Colonic mucosa (tissue), 4 donors: ENCODE measurements at regions not wholly inside any gene's neighbourhood (a gene's known extent, or its start where the extent isn't known, plus 50 kb on each side); places are given as distances from the start of the nearest gene placed in this dataset.
"Not testable (repeated sequence)": the region's sequence is repeated elsewhere in the genome, so short reads cannot be mapped to it uniquely, and the experiment has no call there.

Experiments
- DNase-seq: peaks from one replicate; pipeline ENCODE4 v3.0.0-alpha.2; 2020
- H3K27ac ChIP-seq: fragments of 200-600 bp; one replicate; pipeline ENCODE4 v1.8.0; 2021
- H3K27me3 ChIP-seq: fragments of 200-600 bp; one replicate; pipeline ENCODE4 v1.8.0; 2021
- H3K36me3 ChIP-seq: fragments of 200-600 bp; one replicate; pipeline ENCODE4 v1.8.0; 2021
- H3K4me1 ChIP-seq: fragments of 200-600 bp; one replicate; pipeline ENCODE4 v1.8.0; 2021; ENCODE audit warnings: mild to moderate bottlenecking
- H3K4me3 ChIP-seq: fragments of 200-600 bp; one replicate; pipeline ENCODE4 v1.8.0; 2021
- H3K9ac ChIP-seq, 2 donors: one replicate each; pipeline ENCODE4 v1.7.0; 2013; ENCODE audit warnings: control low read depth in 2 of 2, low read depth in 2 of 2, low read length in 2 of 2
- H3K9me3 ChIP-seq: fragments of 200-600 bp; one replicate; pipeline ENCODE4 v1.8.0; 2021
- intact Hi-C: fragments of 100-400 bp; cut with DNase I; formaldehyde crosslinking; loops from one replicate; pipeline ENCODE4 v1.14.1; 2022
- TF ChIP-seq, protein P1 (sequence below): fragments of 200-600 bp; IDR thresholded peaks from one replicate; pipeline ENCODE4 v1.8.0; 2022; ENCODE audit warnings: antibody characterized with exemption, mild to moderate bottlenecking
- donor health status: healthy.
- donor health status: DM: no; HTN: no; CAD: no.
- donor health status: DM: no; HTN: no; CAD: no.

- no peak overlapping the region for H3K4me3 ChIP-seq
- no peaks in the 10 kb centered on the region for H3K4me1 ChIP-seq
- intact Hi-C loops = no loop called here
- H3K27me3 ChIP-seq = no peaks in the 10 kb centered on the region
- no peak overlapping the region for H3K27ac ChIP-seq
- no peak overlapping the region for H3K9ac ChIP-seq
- TF ChIP-seq, protein P1, sequence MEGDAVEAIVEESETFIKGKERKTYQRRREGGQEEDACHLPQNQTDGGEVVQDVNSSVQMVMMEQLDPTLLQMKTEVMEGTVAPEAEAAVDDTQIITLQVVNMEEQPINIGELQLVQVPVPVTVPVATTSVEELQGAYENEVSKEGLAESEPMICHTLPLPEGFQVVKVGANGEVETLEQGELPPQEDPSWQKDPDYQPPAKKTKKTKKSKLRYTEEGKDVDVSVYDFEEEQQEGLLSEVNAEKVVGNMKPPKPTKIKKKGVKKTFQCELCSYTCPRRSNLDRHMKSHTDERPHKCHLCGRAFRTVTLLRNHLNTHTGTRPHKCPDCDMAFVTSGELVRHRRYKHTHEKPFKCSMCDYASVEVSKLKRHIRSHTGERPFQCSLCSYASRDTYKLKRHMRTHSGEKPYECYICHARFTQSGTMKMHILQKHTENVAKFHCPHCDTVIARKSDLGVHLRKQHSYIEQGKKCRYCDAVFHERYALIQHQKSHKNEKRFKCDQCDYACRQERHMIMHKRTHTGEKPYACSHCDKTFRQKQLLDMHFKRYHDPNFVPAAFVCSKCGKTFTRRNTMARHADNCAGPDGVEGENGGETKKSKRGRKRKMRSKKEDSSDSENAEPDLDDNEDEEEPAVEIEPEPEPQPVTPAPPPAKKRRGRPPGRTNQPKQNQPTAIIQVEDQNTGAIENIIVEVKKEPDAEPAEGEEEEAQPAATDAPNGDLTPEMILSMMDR = no peak
- H3K36me3 ChIP-seq = no peaks in the 10 kb centered on the region
- DNase-seq = no peak
- H3K9me3 ChIP-seq = no peaks in the 10 kb centered on the region
Measured at GRCh38 chr20:53767206-53767930, 173.7 kb upstream of the ZNF217 start.

GRCh38 chr20:53764415-53764800 lies 170.8 kb upstream of the ZNF217 start:
- H3K9me3 ChIP-seq = no peaks in the 10 kb centered on the region
- H3K4me3 ChIP-seq = no peak overlapping the region
- H3K36me3 ChIP-seq = no peaks in the 10 kb centered on the region
- peak overlapping the region in 1 of 2 donors; percentile 72 for H3K9ac ChIP-seq
- no peaks in the 10 kb centered on the region for H3K4me1 ChIP-seq
- no peaks in the 10 kb centered on the region for H3K27me3 ChIP-seq
- intact Hi-C loops = no loop called here
- H3K27ac ChIP-seq = peak overlapping the region; percentile 52
- TF ChIP-seq, protein P1 = no peak
- DNase-seq = no peak

DNA sequence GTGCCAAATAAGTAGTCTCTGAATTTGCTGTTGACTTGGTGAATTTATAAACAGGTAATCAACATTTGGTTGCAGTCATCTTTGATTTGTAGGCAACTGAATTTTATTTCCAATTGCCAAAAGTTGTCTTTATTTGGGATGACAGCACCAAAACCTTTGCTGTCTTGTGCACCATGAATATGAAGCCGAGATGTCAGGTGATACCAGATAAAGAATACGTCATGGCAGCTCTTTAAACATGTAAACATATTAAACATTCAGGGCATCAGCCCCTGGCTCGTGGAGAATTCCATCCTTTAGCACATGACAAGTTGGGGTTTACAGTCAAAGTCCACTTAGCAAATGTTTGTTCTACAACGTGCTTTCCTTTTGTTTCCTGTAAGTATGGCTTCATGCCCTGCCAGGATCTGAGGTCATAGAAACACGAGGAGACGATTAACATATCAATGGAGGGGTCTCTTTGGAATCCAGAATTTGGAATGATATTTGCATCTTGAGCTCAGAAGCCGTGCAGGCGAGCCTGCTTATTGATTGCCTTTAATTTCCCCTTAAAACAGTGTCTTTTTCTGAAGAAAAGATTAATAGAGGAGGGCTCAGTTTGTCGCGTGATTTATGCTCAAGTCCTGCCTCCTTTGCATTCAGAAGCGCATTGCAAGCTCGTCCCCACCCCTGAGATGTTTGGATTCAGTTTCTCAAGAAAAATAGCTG lies 170.2 kb upstream of the ZNF217 start:
- intact Hi-C loops = no loop called here
- TF ChIP-seq, protein P1 = no peak
- no peaks in the 10 kb centered on the region for H3K4me1 ChIP-seq
- H3K27me3 ChIP-seq = no peaks in the 10 kb centered on the region
- H3K9ac ChIP-seq = peak overlapping the region; percentile 8 to 72
- no peak overlapping the region for H3K4me3 ChIP-seq
- peak overlapping the region; percentile 52 for H3K27ac ChIP-seq
- H3K36me3 ChIP-seq = no peaks in the 10 kb centered on the region
- DNase-seq = peak; percentile 73
- no peaks in the 10 kb centered on the region for H3K9me3 ChIP-seq

DNA sequence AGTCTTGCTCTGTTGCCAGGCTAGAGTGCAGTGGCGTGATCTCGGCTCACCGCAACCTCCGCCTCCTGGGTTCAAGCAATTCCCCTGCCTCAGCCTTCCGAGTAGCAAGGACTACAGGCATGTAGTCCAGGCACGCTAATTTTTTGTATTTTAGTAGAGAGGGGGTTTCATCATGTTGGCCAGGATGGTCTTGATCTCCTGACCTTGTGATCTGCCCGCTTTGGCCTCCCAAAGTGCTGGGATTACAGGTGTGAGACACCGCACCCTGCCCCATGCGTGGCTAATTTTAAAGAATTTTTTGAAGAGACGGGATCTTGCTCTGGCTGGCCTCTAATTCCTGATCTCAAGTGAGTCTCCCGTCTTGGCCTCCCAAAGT lies 168.8 kb upstream of the ZNF217 start:
- H3K9me3 ChIP-seq, H3K4me3 ChIP-seq, DNase-seq, H3K9ac ChIP-seq, H3K27me3 ChIP-seq, intact Hi-C loops, H3K4me1 ChIP-seq, H3K36me3 ChIP-seq, H3K27ac ChIP-seq: not testable (repeated sequence)

DNA sequence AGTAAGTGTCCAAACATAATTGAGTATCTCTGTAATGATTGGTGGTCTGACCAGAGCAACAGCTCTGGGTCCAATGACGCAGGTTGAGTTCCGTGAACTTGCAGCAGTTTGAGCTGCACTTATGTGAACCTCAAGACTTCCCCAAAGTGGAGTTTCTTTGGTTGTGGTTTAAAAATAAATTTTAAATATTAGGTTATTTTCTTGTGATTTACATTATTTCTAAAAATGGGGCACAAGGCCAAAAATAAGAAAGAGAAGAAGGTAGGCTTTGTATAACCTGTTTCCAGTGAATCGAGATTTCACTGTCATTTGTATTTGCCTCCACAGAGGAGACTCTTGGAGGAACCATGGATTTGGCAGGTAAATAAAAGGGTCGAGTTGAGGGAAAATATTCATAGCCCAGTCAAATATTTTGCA lies 166.4 kb upstream of the ZNF217 start:
- DNase-seq = no peak
- H3K27ac ChIP-seq = no peak overlapping the region
- TF ChIP-seq, protein P1 = no peak

DNA sequence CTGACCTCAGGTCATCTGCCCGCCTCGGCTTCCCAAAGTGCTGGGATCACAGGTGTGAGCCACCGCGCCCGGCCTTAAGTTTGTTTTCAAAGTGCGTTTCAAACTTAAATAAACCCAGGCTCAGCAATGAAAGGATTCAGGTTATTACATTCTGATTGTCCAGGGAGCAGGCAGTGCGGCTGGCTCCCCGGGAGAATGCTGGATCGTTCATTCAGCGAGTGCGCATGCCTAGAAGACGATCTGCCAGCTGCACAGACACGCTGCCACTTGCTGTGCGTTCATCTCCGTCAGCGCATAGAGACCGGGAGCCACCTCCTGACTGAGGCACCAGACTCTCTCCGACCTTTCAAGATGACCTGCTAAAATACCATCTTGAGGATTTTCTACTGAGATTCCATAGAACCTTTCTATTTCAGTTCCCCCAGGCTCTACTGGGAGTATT lies 163.9 kb upstream of the ZNF217 start:
- intact Hi-C loops = loop anchor here (10.0 kb wide), 1 partner anchor 183 kb away; no protein-coding TSS in a partner anchor
- no peak overlapping the region for H3K27ac ChIP-seq
- TF ChIP-seq, protein P1 = no peak

More for the DNA sequence above, 166.4 kb upstream of the ZNF217 start:
- no peaks in the 10 kb centered on the region for H3K36me3 ChIP-seq
- intact Hi-C loops = no loop called here
- H3K4me3 ChIP-seq = no peak overlapping the region
- H3K9ac ChIP-seq = no peak overlapping the region
- no peaks in the 10 kb centered on the region for H3K4me1 ChIP-seq
- no peaks in the 10 kb centered on the region for H3K9me3 ChIP-seq
- H3K27me3 ChIP-seq = no peaks in the 10 kb centered on the region

More for the DNA sequence above, 163.9 kb upstream of the ZNF217 start:
- no peaks in the 10 kb centered on the region for H3K36me3 ChIP-seq
- H3K27me3 ChIP-seq = no peaks in the 10 kb centered on the region
- DNase-seq = no peak
- no peak overlapping the region for H3K9ac ChIP-seq
- H3K4me1 ChIP-seq = peaks cover 9% of the 10 kb centered on the region
- H3K4me3 ChIP-seq = no peak overlapping the region
- no peaks in the 10 kb centered on the region for H3K9me3 ChIP-seq
